Activated T-cell treated with anti-CD3 and anti-CD28 coated beads for 24 hours (primary cell): ENCODE measurements at regions not wholly inside any gene's neighbourhood (a gene's known extent, or its start where the extent isn't known, plus 50 kb on each side); places are given as distances from the start of the nearest gene placed in this dataset.
"Not testable (repeated sequence)": the region's sequence is repeated elsewhere in the genome, so short reads cannot be mapped to it uniquely, and the experiment has no call there.

Source experiments
- DNase-seq: peaks from one replicate; pipeline ENCODE4 v3.0.0-alpha.2; 2020; ENCODE audit warnings: low read depth

DNA sequence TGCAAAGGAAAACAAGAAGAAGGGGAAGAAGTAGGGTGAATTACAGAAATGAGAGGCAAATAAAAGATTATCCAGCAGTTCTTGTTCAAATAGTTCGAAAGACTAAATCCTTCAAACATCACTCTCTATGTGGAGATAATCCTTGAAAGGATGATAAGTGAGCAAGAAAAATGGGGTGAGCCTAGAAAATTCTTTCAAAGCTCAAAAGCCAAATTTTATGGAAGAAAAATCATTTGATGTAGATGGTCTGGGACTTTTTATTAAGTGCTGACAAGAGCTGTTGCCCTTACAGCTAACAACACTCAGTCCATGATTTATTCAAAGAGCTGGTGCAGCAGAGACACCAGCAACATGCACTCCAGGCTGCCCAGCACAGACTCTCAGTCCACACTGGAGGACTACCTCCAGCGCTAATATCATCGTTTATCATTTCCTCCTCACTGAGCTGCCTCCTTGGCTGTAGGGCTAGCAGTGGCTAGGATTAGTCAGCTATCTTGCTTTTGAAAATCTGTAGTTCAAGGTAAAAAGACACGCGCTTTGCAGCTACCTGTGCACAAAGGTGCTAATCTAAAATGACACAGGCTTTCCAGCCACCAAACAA lies 264.8 kb upstream of the KIF2A start:
- no peak for DNase-seq

- DNase-seq: no peak
Observed at GRCh38 chr5:62042007-62042406, 264.0 kb upstream of the KIF2A start.

DNA sequence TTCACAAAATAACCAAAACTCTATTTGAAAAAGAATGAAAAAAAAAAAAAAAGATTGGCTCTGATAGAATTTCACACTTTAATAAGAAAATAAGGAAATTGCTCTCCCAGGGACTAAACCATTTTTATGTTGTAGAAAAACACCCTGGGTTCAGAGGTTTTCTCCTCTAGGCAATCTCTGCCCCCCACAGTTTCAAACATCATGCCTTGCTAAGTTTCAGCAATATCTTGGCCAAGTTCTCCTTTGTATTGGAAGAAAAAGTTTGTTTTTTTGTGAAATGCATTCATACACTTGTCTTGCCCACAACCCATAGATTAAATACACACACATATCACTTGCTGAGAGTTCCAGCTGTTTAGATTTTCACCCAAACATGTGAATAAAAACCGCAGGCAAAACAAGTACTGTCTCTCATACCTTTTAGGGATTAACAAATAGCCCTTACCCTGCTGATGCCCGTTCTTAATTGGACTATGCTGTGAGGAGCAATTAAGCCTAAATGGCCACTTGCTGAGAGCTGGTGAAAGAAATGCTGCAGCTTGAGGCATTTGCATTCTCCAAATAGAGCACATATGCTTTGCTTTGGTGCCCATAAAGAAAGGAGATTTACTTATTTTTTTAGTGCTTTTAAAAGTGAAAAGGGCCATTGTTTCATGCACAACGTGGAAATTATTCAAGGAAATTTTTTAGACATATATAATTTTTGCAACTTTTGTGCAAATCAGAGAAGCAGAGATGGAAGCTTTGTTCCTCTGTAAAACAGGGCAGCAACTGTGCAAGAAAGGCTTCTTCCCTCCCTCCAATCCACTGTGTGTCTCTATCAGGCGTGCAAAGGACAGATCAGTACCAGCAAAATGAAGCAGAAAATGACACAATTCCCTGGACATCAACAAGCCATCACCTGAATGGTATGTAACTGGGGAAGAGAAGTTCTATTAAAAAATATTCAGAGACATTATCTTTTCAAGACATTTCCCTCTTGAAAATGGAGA lies 262.4 kb upstream of the KIF2A start:
- DNase-seq: no peak

DNA sequence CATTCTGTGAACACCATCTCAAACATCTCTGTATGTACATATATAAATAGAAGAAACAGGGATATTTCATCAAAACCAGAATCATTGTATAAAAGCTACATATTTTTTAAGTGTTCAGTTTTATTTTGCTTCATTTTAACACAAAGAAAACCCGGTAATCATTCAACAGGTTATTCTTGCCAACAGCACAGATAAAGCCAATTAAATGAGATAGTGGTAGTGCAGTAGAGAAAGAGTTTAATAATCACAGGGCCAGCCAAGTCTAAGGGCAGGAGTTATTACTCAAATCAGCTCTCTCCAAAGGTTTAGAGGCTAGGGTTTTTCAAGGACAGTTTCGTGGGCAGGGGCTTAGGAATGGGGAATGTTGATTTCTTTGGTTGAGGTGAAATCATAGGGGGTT lies 261.0 kb upstream of the KIF2A start:
- no peak for DNase-seq

- DNase-seq: no peak
Observed at GRCh38 chr5:62046191-62046590, 259.8 kb upstream of the KIF2A start.

GRCh38 chr5:62051747-62052146 lies 254.3 kb upstream of the KIF2A start:
- DNase-seq: no peak

GRCh38 chr5:62059960-62060359 lies 246.0 kb upstream of the KIF2A start:
- DNase-seq: no peak

DNA sequence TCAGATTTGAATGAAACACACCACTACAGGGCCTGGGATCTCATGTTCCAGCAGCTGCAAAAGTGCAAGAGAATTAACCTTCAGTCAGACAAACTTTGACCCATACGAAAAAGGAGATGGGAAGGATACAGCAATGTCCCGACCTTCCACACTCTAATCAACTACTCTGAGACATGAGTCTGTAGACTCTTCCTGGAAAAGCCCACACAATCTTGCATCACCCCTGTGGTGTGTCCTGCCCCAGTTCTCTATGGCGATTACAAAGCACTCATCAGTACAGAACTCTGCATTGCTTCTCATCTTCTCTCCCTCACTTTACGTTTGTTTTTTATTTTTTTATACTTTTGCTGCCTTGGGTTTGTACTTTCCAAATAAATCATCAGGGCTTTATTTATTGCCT lies 241.0 kb upstream of the KIF2A start:
- no peak for DNase-seq

DNA sequence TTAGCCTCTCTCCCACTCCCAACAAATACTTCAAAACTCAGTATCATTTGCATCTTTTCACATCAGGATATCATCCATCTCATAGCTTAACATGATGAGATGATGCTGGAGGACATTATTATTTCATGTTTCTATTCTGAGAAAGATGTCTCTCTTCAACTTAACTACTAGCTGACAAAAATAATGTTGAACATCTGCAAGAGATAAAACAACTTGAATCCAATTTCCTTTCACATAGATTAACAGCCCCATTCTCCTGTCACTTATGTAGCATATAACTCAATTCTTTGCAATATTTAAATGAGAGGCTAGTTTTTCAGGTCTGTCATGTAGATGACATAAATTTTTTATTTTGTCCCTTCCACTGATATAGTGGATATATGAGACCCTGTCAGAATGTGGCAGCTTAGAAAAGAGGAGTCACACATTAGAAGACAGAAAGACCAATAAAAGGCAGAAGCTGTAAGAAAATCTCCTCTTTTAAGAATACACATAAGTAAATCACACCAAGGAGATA lies 239.2 kb upstream of the KIF2A start:
- DNase-seq: no peak

DNA sequence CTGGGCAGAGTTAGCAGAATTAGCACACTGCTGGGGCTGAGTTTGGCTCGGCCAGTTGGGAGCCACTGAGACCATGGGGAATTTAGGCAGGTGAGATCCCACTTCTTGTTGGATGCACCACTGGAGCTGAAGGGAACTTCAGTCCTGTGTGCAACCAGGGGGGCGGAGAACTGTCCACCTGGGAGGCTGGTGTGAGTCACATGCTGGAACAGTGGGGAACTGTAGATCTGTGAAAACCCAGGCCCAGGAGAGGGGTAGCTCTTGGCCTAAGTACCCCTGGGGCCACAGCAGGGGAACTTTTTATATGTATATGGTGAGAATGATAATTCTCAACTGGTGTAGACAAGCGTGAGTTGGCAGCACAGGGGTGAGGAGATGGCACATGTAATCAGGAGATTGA lies 237.5 kb upstream of the KIF2A start:
- DNase-seq: no peak

DNA sequence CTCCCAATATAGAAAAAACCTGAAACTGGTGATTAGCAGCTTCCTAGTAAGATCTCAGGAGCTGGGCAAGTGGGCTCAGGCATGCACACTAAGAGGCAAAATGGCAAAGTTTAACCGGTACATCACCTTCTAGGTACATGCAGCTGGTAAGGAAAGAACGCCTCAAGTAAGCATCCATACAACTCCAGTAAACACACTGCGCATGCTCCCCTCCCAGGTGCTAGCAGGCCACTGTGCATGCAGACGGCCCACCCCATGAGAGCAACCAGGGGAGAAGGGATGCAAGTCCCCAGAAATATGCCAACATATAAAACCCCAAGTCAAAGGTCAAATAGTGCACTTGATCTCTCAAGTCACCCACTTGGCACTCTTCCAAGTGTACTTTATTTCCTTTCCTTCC lies 228.6 kb upstream of the KIF2A start:
- DNase-seq: no peak

DNA sequence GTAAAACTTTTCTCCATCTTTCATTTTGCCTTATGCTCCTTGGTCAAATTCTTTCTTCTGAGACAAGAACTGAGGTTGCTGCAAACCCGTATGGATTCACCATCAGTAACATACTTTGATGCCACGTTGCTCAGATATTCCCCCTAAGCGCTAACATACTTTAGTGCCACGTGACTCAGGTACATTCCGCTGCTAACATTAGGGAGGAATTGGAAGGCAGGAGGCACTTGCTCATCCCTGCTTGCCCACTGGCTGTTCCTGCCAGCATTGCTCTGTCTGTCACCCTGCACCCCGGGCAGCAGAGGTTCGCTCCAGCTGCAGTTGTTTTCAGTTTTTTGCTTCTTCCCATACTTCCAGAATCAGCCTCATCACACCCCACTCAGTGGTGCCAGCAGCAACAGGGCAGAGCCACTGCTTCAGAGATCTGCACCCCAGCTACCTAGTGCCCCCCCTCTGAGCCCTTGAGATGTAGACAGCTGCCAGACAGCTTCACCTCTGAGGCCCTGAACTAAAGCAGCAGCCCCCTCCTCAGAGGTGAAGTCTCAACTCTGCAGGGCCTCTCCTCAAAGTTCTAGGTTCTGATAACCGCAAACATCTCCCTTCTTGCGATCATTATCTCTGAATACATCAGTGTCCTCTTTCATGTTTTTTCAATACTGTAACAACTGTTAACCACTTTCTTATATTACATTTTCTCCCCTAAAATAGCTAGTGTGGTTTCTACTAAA lies 228.0 kb upstream of the KIF2A start:
- DNase-seq: no peak

DNA sequence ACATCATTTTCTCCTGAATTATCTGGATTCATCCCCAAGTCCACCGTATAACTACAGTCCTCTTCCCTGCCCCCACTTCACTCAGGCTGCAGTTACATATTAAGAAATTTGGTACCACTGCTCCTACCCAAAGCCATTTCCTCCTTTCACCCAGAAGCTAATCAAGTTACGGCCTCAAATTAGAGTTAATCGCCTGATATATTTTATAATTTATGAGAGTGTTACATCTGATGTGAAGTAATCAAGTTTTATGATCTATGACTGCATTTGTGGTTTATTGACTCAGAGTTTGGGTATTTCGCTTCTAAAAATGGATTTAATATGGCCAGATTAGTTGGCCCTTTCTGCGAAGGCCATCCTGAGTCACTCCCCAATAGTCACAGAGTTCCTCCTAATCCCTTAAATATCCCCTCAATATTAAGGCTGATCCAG lies 223.6 kb upstream of the KIF2A start:
- no peak for DNase-seq

GRCh38 chr5:62083247-62083646 lies 222.8 kb upstream of the KIF2A start:
- DNase-seq: no peak

DNA sequence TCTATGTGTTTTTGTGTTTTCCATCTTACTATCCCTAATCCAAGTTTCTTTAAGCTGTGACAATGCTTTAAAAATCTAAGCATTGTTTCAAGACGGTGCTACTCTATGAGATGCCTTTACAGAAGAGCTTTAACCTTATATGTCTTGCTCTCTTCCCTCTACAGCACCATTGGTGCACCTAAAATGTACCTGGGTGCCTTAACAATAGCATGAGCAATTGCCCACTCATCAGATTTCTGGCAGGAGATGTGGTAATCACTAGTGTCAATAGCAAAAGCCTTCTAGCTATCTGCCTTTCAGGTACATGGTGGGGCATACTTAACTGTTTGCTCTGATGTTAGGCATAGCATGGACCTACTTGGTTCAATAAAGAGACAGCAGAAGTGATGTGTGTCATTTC lies 222.3 kb upstream of the KIF2A start:
- no peak for DNase-seq

DNA sequence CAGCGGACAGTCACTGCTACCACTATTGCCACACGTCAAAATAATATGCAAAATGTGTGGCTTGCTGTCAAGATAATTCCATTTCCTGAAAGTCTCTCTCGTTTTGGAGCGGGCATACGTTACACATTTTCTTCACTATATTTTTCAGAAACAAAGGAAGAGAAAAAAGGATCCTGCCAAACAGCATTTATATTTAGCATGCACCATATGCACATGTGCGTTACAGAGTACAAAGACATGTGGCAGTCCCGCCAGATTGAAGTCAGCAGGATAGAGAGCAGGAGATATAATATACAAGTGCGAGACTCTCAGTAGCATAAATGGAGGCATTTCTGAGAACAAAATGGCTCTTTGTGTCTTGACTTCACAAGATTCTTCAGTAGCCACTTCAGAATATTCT lies 221.6 kb upstream of the KIF2A start:
- no peak for DNase-seq

- DNase-seq: no peak
Observed at GRCh38 chr5:62090953-62091352, 215.1 kb upstream of the KIF2A start.

- no peak for DNase-seq
Observed at GRCh38 chr5:62093411-62093810, 212.6 kb upstream of the KIF2A start.

- DNase-seq: no peak
Observed at GRCh38 chr5:62093976-62094375, 212.0 kb upstream of the KIF2A start.

- no peak for DNase-seq
Observed at GRCh38 chr5:62097361-62097760, 208.6 kb upstream of the KIF2A start.

GRCh38 chr5:62100201-62100600 lies 205.8 kb upstream of the KIF2A start:
- no peak for DNase-seq

DNA sequence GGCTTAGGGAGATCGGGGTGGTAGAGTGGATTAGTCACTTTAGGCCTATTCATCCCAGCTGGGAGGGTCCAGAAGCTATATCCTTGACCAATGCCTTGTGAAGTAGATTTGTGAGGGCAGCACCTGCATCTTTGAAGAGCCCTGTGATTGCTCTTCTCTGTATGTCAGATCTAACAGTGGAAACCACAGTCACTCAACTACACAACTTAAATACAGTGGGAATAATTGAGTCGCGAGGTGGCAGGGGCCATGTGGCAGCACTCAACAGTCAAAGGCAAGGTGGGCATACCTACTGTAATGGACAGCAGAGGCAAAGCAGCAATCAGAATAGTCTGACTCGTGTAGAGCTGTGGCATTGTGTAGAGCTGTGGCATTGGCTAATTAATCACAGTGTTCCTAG lies 202.1 kb upstream of the KIF2A start:
- not testable (repeated sequence) for DNase-seq

GRCh38 chr5:62111428-62111827 lies 194.6 kb upstream of the KIF2A start:
- DNase-seq: no peak
